ENCODE measurements at regions not wholly inside any gene's neighbourhood (a gene's known extent, or its start where the extent isn't known, plus 50 kb on each side); places are given as distances from the start of the nearest gene placed in this dataset.
A peak's percentile ranks its signal among the peaks of the same experiment; 100 is the strongest.

GRCh38 chr9:7348692-7349091 lies 450.9 kb downstream of the DMAC1 start:
- H3K27me3 Mint-ChIP-seq = peaks cover 0 to 6% of the 10 kb centered on the region in 2 donors
- no peaks in the 10 kb centered on the region for H3K27me3 ChIP-seq (ENCODE audit: insufficient read depth, low read length, poor library complexity, severe bottlenecking)
- no peak overlapping the region for H3K4me3 ChIP-seq (ENCODE audit: low read length)
- DNase-seq = no peak
- CTCF ChIA-PET = no interaction called here
- no peaks in the 10 kb centered on the region for H3K36me3 ChIP-seq (ENCODE audit: insufficient read depth, low read length)
- H3K4me1 ChIP-seq (ENCODE audit: insufficient read depth, low read length) = no peaks in the 10 kb centered on the region
- H3K36me3 Mint-ChIP-seq = no peaks in the 10 kb centered on the region
- no peak overlapping the region for H3K27ac ChIP-seq (ENCODE audit: low read depth, low read length)
- H3K27ac Mint-ChIP-seq = peak overlapping the region in 1 of 8 donors; percentile 69
- H3K9me3 Mint-ChIP-seq = peaks cover 2 to 12% (median 8%) of the 10 kb centered on the region in 5 donors
- no peaks in the 10 kb centered on the region for H3K4me1 Mint-ChIP-seq
- POLR2A ChIA-PET = no interaction called here
- H3K4me3 Mint-ChIP-seq = no peak overlapping the region
- no peaks in the 10 kb centered on the region for H3K9me3 ChIP-seq (ENCODE audit: low read length)

GRCh38 chr9:7347556-7347955 lies 452.0 kb downstream of the DMAC1 start:
- Mint-ChIP-seq H3K4me3 (no peak overlapping the region), H3K27me3 (peaks cover 0 to 6% of the 10 kb centered on the region in 2 donors), H3K27ac (no peak overlapping the region), H3K36me3 (no peaks in the 10 kb centered on the region), H3K4me1 (no peaks in the 10 kb centered on the region), H3K9me3 (peaks cover 2 to 12% (median 8%) of the 10 kb centered on the region in 5 donors)
- Histone ChIP-seq H3K4me3 (ENCODE audit: low read length) (no peak overlapping the region), H3K27ac (ENCODE audit: low read depth, low read length) (no peak overlapping the region), H3K4me1 (ENCODE audit: insufficient read depth, low read length) (no peaks in the 10 kb centered on the region), H3K27me3 (ENCODE audit: insufficient read depth, low read length, poor library complexity, severe bottlenecking) (no peaks in the 10 kb centered on the region), H3K36me3 (ENCODE audit: insufficient read depth, low read length) (no peaks in the 10 kb centered on the region), H3K9me3 (ENCODE audit: low read length) (no peaks in the 10 kb centered on the region)
- ChIA-PET CTCF (no interaction called here), POLR2A (no interaction called here)
- no peak for DNase-seq

- H3K36me3 Mint-ChIP-seq = no peaks in the 10 kb centered on the region
- H3K27me3 ChIP-seq (ENCODE audit: insufficient read depth, low read length, poor library complexity, severe bottlenecking) = no peaks in the 10 kb centered on the region
- no peaks in the 10 kb centered on the region for H3K9me3 ChIP-seq (ENCODE audit: low read length)
- no peaks in the 10 kb centered on the region for H3K4me1 Mint-ChIP-seq
- no peak overlapping the region for H3K27ac Mint-ChIP-seq
- no peak overlapping the region for H3K4me3 ChIP-seq (ENCODE audit: low read length)
- H3K4me1 ChIP-seq (ENCODE audit: insufficient read depth, low read length) = no peaks in the 10 kb centered on the region
- H3K36me3 ChIP-seq (ENCODE audit: insufficient read depth, low read length) = no peaks in the 10 kb centered on the region
- POLR2A ChIA-PET = no interaction called here
- DNase-seq = no peak
- peaks cover 2 to 9% of the 10 kb centered on the region in 2 donors for H3K27me3 Mint-ChIP-seq
- no peak overlapping the region for H3K27ac ChIP-seq (ENCODE audit: low read depth, low read length)
- CTCF ChIA-PET = no interaction called here
- no peak overlapping the region for H3K4me3 Mint-ChIP-seq
- H3K9me3 Mint-ChIP-seq = peaks cover 2 to 12% (median 10%) of the 10 kb centered on the region in 5 donors
Measured at GRCh38 chr9:7346144-7346543, 453.4 kb downstream of the DMAC1 start.

- ChIA-PET POLR2A (no interaction called here), CTCF (no interaction called here)
- H3K9me3 ChIP-seq (ENCODE audit: low read length) = no peaks in the 10 kb centered on the region
- no peaks in the 10 kb centered on the region for H3K4me1 Mint-ChIP-seq
- H3K4me3 Mint-ChIP-seq = no peak overlapping the region
- no peaks in the 10 kb centered on the region for H3K36me3 Mint-ChIP-seq
- H3K4me3 ChIP-seq (ENCODE audit: low read length) = no peak overlapping the region
- peaks cover 0 to 6% (median 0%) of the 10 kb centered on the region in 5 donors for H3K9me3 Mint-ChIP-seq
- no peak overlapping the region for H3K27ac ChIP-seq (ENCODE audit: low read depth, low read length)
- H3K36me3 ChIP-seq (ENCODE audit: insufficient read depth, low read length) = no peaks in the 10 kb centered on the region
- H3K4me1 ChIP-seq (ENCODE audit: insufficient read depth, low read length) = no peaks in the 10 kb centered on the region
- H3K27ac Mint-ChIP-seq = no peak overlapping the region
- no peaks in the 10 kb centered on the region for H3K27me3 ChIP-seq (ENCODE audit: insufficient read depth, low read length, poor library complexity, severe bottlenecking)
- H3K27me3 Mint-ChIP-seq = peaks cover 2 to 12% of the 10 kb centered on the region in 2 donors
- no peak for DNase-seq
Measured at GRCh38 chr9:7342736-7343135, 456.8 kb downstream of the DMAC1 start.

GRCh38 chr9:7342229-7342628 lies 457.3 kb downstream of the DMAC1 start:
- ChIA-PET CTCF (no interaction called here), POLR2A (no interaction called here)
- no peaks in the 10 kb centered on the region for H3K27me3 ChIP-seq (ENCODE audit: insufficient read depth, low read length, poor library complexity, severe bottlenecking)

GRCh38 chr9:7341571-7341970 lies 458.0 kb downstream of the DMAC1 start:
- Histone ChIP-seq H3K9me3 (ENCODE audit: low read length) (no peaks in the 10 kb centered on the region), H3K27me3 (ENCODE audit: insufficient read depth, low read length, poor library complexity, severe bottlenecking) (no peaks in the 10 kb centered on the region), H3K4me1 (ENCODE audit: insufficient read depth, low read length) (no peaks in the 10 kb centered on the region), H3K36me3 (ENCODE audit: insufficient read depth, low read length) (no peaks in the 10 kb centered on the region), H3K4me3 (ENCODE audit: low read length) (no peak overlapping the region), H3K27ac (ENCODE audit: low read depth, low read length) (no peak overlapping the region)
- H3K27me3 Mint-ChIP-seq = peaks cover 2 to 12% of the 10 kb centered on the region in 2 donors
- H3K4me1 Mint-ChIP-seq = no peaks in the 10 kb centered on the region
- H3K27ac Mint-ChIP-seq = no peak overlapping the region
- ChIA-PET CTCF (no interaction called here), POLR2A (no interaction called here)
- H3K36me3 Mint-ChIP-seq = no peaks in the 10 kb centered on the region
- H3K4me3 Mint-ChIP-seq = no peak overlapping the region
- peaks cover 0 to 6% (median 0%) of the 10 kb centered on the region in 5 donors for H3K9me3 Mint-ChIP-seq
- no peak for DNase-seq

More at GRCh38 chr9:7342229-7342628, 457.3 kb downstream of the DMAC1 start:
- DNase-seq = no peak
- no peak overlapping the region for H3K4me3 Mint-ChIP-seq
- peaks cover 0 to 6% (median 0%) of the 10 kb centered on the region in 5 donors for H3K9me3 Mint-ChIP-seq
- H3K4me1 Mint-ChIP-seq = no peaks in the 10 kb centered on the region
- Histone ChIP-seq H3K27ac (ENCODE audit: low read depth, low read length) (no peak overlapping the region), H3K9me3 (ENCODE audit: low read length) (no peaks in the 10 kb centered on the region), H3K4me1 (ENCODE audit: insufficient read depth, low read length) (no peaks in the 10 kb centered on the region), H3K4me3 (ENCODE audit: low read length) (no peak overlapping the region), H3K36me3 (ENCODE audit: insufficient read depth, low read length) (no peaks in the 10 kb centered on the region)
- no peaks in the 10 kb centered on the region for H3K36me3 Mint-ChIP-seq
- no peak overlapping the region for H3K27ac Mint-ChIP-seq
- peaks cover 2 to 12% of the 10 kb centered on the region in 2 donors for H3K27me3 Mint-ChIP-seq

GRCh38 chr9:7340451-7340850 lies 459.1 kb downstream of the DMAC1 start:
- H3K27ac Mint-ChIP-seq = no peak overlapping the region

GRCh38 chr9:7338586-7339281 lies 460.8 kb downstream of the DMAC1 start:
- Histone ChIP-seq H3K9me3 (ENCODE audit: low read length) (no peaks in the 10 kb centered on the region), H3K36me3 (ENCODE audit: insufficient read depth, low read length) (no peaks in the 10 kb centered on the region), H3K27ac (ENCODE audit: low read depth, low read length) (no peak overlapping the region), H3K4me3 (ENCODE audit: low read length) (no peak overlapping the region), H3K4me1 (ENCODE audit: insufficient read depth, low read length) (no peaks in the 10 kb centered on the region), H3K27me3 (ENCODE audit: insufficient read depth, low read length, poor library complexity, severe bottlenecking) (no peaks in the 10 kb centered on the region)
- no peaks in the 10 kb centered on the region for H3K36me3 Mint-ChIP-seq
- ChIA-PET CTCF (no interaction called here), POLR2A (no interaction called here)
- H3K4me3 Mint-ChIP-seq = no peak overlapping the region
- no peak for DNase-seq
- H3K4me1 Mint-ChIP-seq = no peaks in the 10 kb centered on the region
- peaks cover 2 to 12% of the 10 kb centered on the region in 2 donors for H3K27me3 Mint-ChIP-seq
- H3K9me3 Mint-ChIP-seq = peaks cover 0 to 6% (median 0%) of the 10 kb centered on the region in 5 donors
- H3K27ac Mint-ChIP-seq = no peak overlapping the region

More at GRCh38 chr9:7340451-7340850, 459.1 kb downstream of the DMAC1 start:
- Histone ChIP-seq H3K36me3 (ENCODE audit: insufficient read depth, low read length) (no peaks in the 10 kb centered on the region), H3K9me3 (ENCODE audit: low read length) (no peaks in the 10 kb centered on the region), H3K27ac (ENCODE audit: low read depth, low read length) (no peak overlapping the region), H3K4me1 (ENCODE audit: insufficient read depth, low read length) (no peaks in the 10 kb centered on the region), H3K27me3 (ENCODE audit: insufficient read depth, low read length, poor library complexity, severe bottlenecking) (no peaks in the 10 kb centered on the region), H3K4me3 (ENCODE audit: low read length) (no peak overlapping the region)
- POLR2A ChIA-PET = no interaction called here
- CTCF ChIA-PET = no interaction called here
- H3K36me3 Mint-ChIP-seq = no peaks in the 10 kb centered on the region
- no peaks in the 10 kb centered on the region for H3K4me1 Mint-ChIP-seq
- H3K9me3 Mint-ChIP-seq = peaks cover 0 to 6% (median 0%) of the 10 kb centered on the region in 5 donors
- H3K27me3 Mint-ChIP-seq = peaks cover 2 to 12% of the 10 kb centered on the region in 2 donors
- no peak overlapping the region for H3K4me3 Mint-ChIP-seq
- no peak for DNase-seq

Measured in CD8-positive, alpha-beta memory T cell (primary cell).